Fibroblast of lung (primary cell): ENCODE measurements at regions not wholly inside any gene's neighbourhood (a gene's known extent, or its start where the extent isn't known, plus 50 kb on each side); places are given as distances from the start of the nearest gene placed in this dataset.
"Not testable (repeated sequence)": the region's sequence is repeated elsewhere in the genome, so short reads cannot be mapped to it uniquely, and the experiment has no call there.

Source experiments
- DNase-seq, 2 donors: peaks; one replicate each; pipeline versions ENCODE4 v3.0.0 to v3.0.0-alpha.2; 2010; ENCODE audit warnings: low read depth in 2 of 2
- H2AFZ ChIP-seq: 2 replicates; pipeline ENCODE4 v1.5.1; 2012; ENCODE audit warnings: low read length, control low read depth, inconsistent platforms
- H3K27ac ChIP-seq: 2 replicates; pipeline ENCODE4 v1.5.1; 2011; ENCODE audit warnings: low read length, control low read depth; ENCODE audit not compliant: insufficient read depth
- H3K27me3 ChIP-seq: 2 replicates; pipeline ENCODE4 v1.5.1; 2011; ENCODE audit warnings: mild to moderate bottlenecking, low read length; ENCODE audit not compliant: control insufficient read depth, insufficient read depth
- H3K36me3 ChIP-seq: 2 replicates; pipeline ENCODE4 v1.5.1; 2011; ENCODE audit warnings: low read length; ENCODE audit not compliant: control insufficient read depth, insufficient read depth
- H3K4me1 ChIP-seq: 2 replicates; pipeline ENCODE4 v1.5.1; 2011; ENCODE audit warnings: low read length; ENCODE audit not compliant: control insufficient read depth, insufficient read depth; ENCODE audit errors: extremely low read depth
- H3K4me2 ChIP-seq: 2 replicates; pipeline ENCODE4 v1.5.1; 2011; ENCODE audit warnings: low read length, control low read depth; ENCODE audit not compliant: insufficient read depth; ENCODE audit errors: extremely low read depth
- H3K4me3 ChIP-seq, 4 experiments: fragments of 200-600 bp in 1 of 4; sonication (generic) in 1 of 4; replicated peaks in 1 of 4; 2 replicates each; pipeline ENCODE4 v1.5.1; 2011 to 2016; ENCODE audit warnings: low read length in 4 of 4, low read depth in 3 of 4, mild to moderate bottlenecking in 3 of 4, control low read depth in 2 of 4, inconsistent platforms in 1 of 4, mixed read lengths in 1 of 4; ENCODE audit not compliant: insufficient read depth in 1 of 4; ENCODE audit errors: control extremely low read depth in 1 of 4
- H3K79me2 ChIP-seq: 2 replicates; pipeline ENCODE4 v1.5.1; 2012; ENCODE audit warnings: mild to moderate bottlenecking, low read length, inconsistent platforms; ENCODE audit not compliant: control insufficient read depth, insufficient read depth
- H3K9ac ChIP-seq: 2 replicates; pipeline ENCODE4 v1.5.1; 2011; ENCODE audit warnings: mild to moderate bottlenecking, low read length, control low read depth; ENCODE audit not compliant: insufficient read depth
- H3K9me3 ChIP-seq: 2 replicates; pipeline ENCODE4 v1.5.1; 2012; ENCODE audit warnings: low read depth, low read length; ENCODE audit not compliant: control insufficient read depth, insufficient read depth
- H4K20me1 ChIP-seq: 2 replicates; pipeline ENCODE4 v1.5.1; 2011; ENCODE audit warnings: low read length; ENCODE audit not compliant: control insufficient read depth, insufficient read depth; ENCODE audit errors: extremely low read depth
- CTCF ChIP-seq, 2 donors: IDR thresholded peaks in 1 of 2; conservative IDR thresholded peaks in 1 of 2; 1 replicate in 1 of 2; 2 replicates in 1 of 2; pipeline ENCODE4 v1.5.1; 2011 to 2012; ENCODE audit warnings: low read length in 2 of 2, control low read depth in 1 of 2, inconsistent platforms in 1 of 2, low read depth in 1 of 2, mild to moderate bottlenecking in 1 of 2
- EZH2 ChIP-seq: IDR thresholded peaks from 2 replicates; pipeline ENCODE4 v1.5.1; 2012; ENCODE audit warnings: low read length, control low read depth, mild to moderate bottlenecking; ENCODE audit errors: missing control alignments

DNA sequence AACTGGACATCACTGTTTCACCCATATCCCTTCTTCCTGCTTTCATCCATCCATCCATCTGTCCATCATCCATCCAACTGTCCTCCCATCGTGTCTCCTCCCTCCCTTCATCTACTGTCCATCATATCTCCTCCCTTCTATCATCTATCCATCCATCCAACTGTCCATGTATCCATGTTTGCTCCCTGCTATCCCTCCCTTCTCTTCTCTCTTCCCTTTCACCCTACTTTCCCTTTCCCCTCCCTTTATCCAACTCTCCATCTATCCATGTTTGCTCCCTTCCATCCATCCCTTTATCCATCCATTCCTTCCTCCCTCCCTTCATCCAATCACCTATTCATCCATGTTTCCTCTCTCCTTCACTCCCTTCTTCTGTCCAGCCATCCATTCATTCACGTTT is 92.6 kb upstream of the CTBP2 start:
- Histone ChIP-seq H3K9ac (no peak overlapping the region), H4K20me1 (no peaks in the 10 kb centered on the region), H3K27me3 (no peaks in the 10 kb centered on the region), H3K79me2 (no peaks in the 10 kb centered on the region), H3K4me3 (no peak overlapping the region), H3K9me3 (no peaks in the 10 kb centered on the region), H2AFZ (no peak overlapping the region), H3K4me2 (no peak overlapping the region), H3K27ac (no peak overlapping the region), H3K4me1 (no peaks in the 10 kb centered on the region), H3K36me3 (no peaks in the 10 kb centered on the region)
- DNase-seq: no peak
- TF ChIP-seq EZH2: no peak
- no peak for TF ChIP-seq CTCF (conservative IDR thresholded peaks at IDR 0.05 in 1 of 2, IDR thresholded peaks at IDR 0.05 in 1 of 2; ENCODE audit: low read depth in 1 of 2, low read length in 2 of 2)

- H4K20me1 ChIP-seq, H3K9ac ChIP-seq, H2AFZ ChIP-seq, H3K36me3 ChIP-seq, H3K4me3 ChIP-seq, H3K4me2 ChIP-seq, H3K27ac ChIP-seq, H3K79me2 ChIP-seq, H3K27me3 ChIP-seq, H3K4me1 ChIP-seq, DNase-seq, H3K9me3 ChIP-seq: not testable (repeated sequence)
Measured at GRCh38 chr10:125250834-125251233, 90.5 kb upstream of the CTBP2 start.

- Histone ChIP-seq H3K4me3 (no peak overlapping the region), H3K27me3 (no peaks in the 10 kb centered on the region), H3K4me1 (no peaks in the 10 kb centered on the region), H2AFZ (no peak overlapping the region), H3K79me2 (no peaks in the 10 kb centered on the region), H3K36me3 (no peaks in the 10 kb centered on the region), H3K27ac (no peak overlapping the region), H4K20me1 (no peaks in the 10 kb centered on the region), H3K4me2 (no peak overlapping the region), H3K9me3 (no peaks in the 10 kb centered on the region), H3K9ac (no peak overlapping the region)
- DNase-seq: no peak
- TF ChIP-seq EZH2 (no peak), CTCF (conservative IDR thresholded peaks at IDR 0.05 in 1 of 2, IDR thresholded peaks at IDR 0.05 in 1 of 2; ENCODE audit: low read depth in 1 of 2, low read length in 2 of 2) (no peak)
Measured at GRCh38 chr10:125249948-125250347, 89.6 kb upstream of the CTBP2 start.

- Histone ChIP-seq H3K79me2 (no peaks in the 10 kb centered on the region), H3K27ac (no peak overlapping the region), H3K9ac (no peak overlapping the region), H2AFZ (no peak overlapping the region), H3K9me3 (no peaks in the 10 kb centered on the region), H3K4me1 (no peaks in the 10 kb centered on the region), H4K20me1 (no peaks in the 10 kb centered on the region), H3K27me3 (no peaks in the 10 kb centered on the region), H3K36me3 (no peaks in the 10 kb centered on the region), H3K4me2 (no peak overlapping the region), H3K4me3 (no peak overlapping the region)
- no peak for TF ChIP-seq EZH2
- no peak for TF ChIP-seq CTCF (conservative IDR thresholded peaks at IDR 0.05 in 1 of 2, IDR thresholded peaks at IDR 0.05 in 1 of 2; ENCODE audit: low read depth in 1 of 2, low read length in 2 of 2)
- DNase-seq: no peak
Measured at GRCh38 chr10:125248489-125248888, 88.1 kb upstream of the CTBP2 start.
